Immature natural killer cell (primary cell): ENCODE measurements at regions not wholly inside any gene's neighbourhood (a gene's known extent, or its start where the extent isn't known, plus 50 kb on each side); places are given as distances from the start of the nearest gene placed in this dataset.

Experiments used
- DNase-seq, 3 donors: peaks; one replicate each; pipeline ENCODE4 v3.0.0; 2022; ENCODE audit warnings: mixed read lengths in 1 of 3
- H3K27ac Mint-ChIP-seq, 6 donors: one replicate each; pipeline ENCODE4 v1.8.0; 2020; ENCODE audit warnings: mixed read lengths in 6 of 6, mild to moderate bottlenecking in 5 of 6, inconsistent platforms in 4 of 6, moderate library complexity in 3 of 6
- H3K27me3 Mint-ChIP-seq, 3 donors: one replicate each; pipeline ENCODE4 v1.8.0; 2020 to 2021; ENCODE audit warnings: low read depth in 3 of 3, mild to moderate bottlenecking in 3 of 3, mixed read lengths in 3 of 3, moderate library complexity in 3 of 3, inconsistent platforms in 1 of 3
- H3K36me3 Mint-ChIP-seq, 3 donors: one replicate each; pipeline ENCODE4 v1.8.0; 2020; ENCODE audit warnings: mixed read lengths in 3 of 3, inconsistent platforms in 2 of 3, mild to moderate bottlenecking in 2 of 3
- H3K4me1 Mint-ChIP-seq, 2 donors: one replicate each; pipeline ENCODE4 v1.8.0; 2020; ENCODE audit warnings: inconsistent platforms in 2 of 2, mild to moderate bottlenecking in 2 of 2, mixed read lengths in 2 of 2, moderate library complexity in 1 of 2
- H3K4me3 Mint-ChIP-seq, 5 donors: one replicate each; pipeline ENCODE4 v1.8.0; 2020; ENCODE audit warnings: mild to moderate bottlenecking in 5 of 5, mixed read lengths in 5 of 5, inconsistent platforms in 3 of 5, moderate library complexity in 3 of 5
- H3K9me3 Mint-ChIP-seq, 6 donors: one replicate each; pipeline ENCODE4 v1.8.0; 2020; ENCODE audit warnings: mild to moderate bottlenecking in 6 of 6, mixed read lengths in 6 of 6, inconsistent platforms in 4 of 6, moderate library complexity in 3 of 6

- no peak overlapping the region for H3K4me3 Mint-ChIP-seq
- H3K36me3 Mint-ChIP-seq = no peaks in the 10 kb centered on the region
- H3K9me3 Mint-ChIP-seq = no peaks in the 10 kb centered on the region
- H3K4me1 Mint-ChIP-seq = no peaks in the 10 kb centered on the region
- DNase-seq = no peak
- peaks cover 0 to 3% (median 2%) of the 10 kb centered on the region in 3 donors for H3K27me3 Mint-ChIP-seq
- H3K27ac Mint-ChIP-seq = no peak overlapping the region
Measured at GRCh38 chr5:115387816-115388215, 91.4 kb upstream of the CCDC112 start.

- H3K4me3 Mint-ChIP-seq = no peak overlapping the region
- no peak overlapping the region for H3K27ac Mint-ChIP-seq
- H3K9me3 Mint-ChIP-seq = no peaks in the 10 kb centered on the region
- peaks cover 0 to 2% (median 2%) of the 10 kb centered on the region in 3 donors for H3K27me3 Mint-ChIP-seq
- no peak for DNase-seq
- H3K36me3 Mint-ChIP-seq = no peaks in the 10 kb centered on the region
- no peaks in the 10 kb centered on the region for H3K4me1 Mint-ChIP-seq
Measured at GRCh38 chr5:115386657-115387056, 90.2 kb upstream of the CCDC112 start.

- Mint-ChIP-seq H3K36me3 (no peaks in the 10 kb centered on the region), H3K27me3 (no peaks in the 10 kb centered on the region), H3K4me3 (no peak overlapping the region), H3K4me1 (no peaks in the 10 kb centered on the region), H3K27ac (no peak overlapping the region), H3K9me3 (no peaks in the 10 kb centered on the region)
- no peak for DNase-seq
Measured at GRCh38 chr5:115384587-115385375, 88.3 kb upstream of the CCDC112 start.

GRCh38 chr5:115382989-115383388 lies 86.5 kb upstream of the CCDC112 start:
- H3K27me3 Mint-ChIP-seq = no peaks in the 10 kb centered on the region
- H3K4me1 Mint-ChIP-seq = no peaks in the 10 kb centered on the region
- DNase-seq = no peak
- H3K9me3 Mint-ChIP-seq = no peaks in the 10 kb centered on the region
- H3K36me3 Mint-ChIP-seq = no peaks in the 10 kb centered on the region
- no peak overlapping the region for H3K4me3 Mint-ChIP-seq
- H3K27ac Mint-ChIP-seq = no peak overlapping the region

- Mint-ChIP-seq H3K9me3 (no peaks in the 10 kb centered on the region), H3K4me3 (no peak overlapping the region), H3K36me3 (no peaks in the 10 kb centered on the region), H3K4me1 (no peaks in the 10 kb centered on the region), H3K27ac (no peak overlapping the region), H3K27me3 (no peaks in the 10 kb centered on the region)
- no peak for DNase-seq
Measured at GRCh38 chr5:115381911-115382662, 85.6 kb upstream of the CCDC112 start.

GRCh38 chr5:115379622-115380344 lies 83.3 kb upstream of the CCDC112 start:
- no peaks in the 10 kb centered on the region for H3K4me1 Mint-ChIP-seq
- H3K9me3 Mint-ChIP-seq = no peaks in the 10 kb centered on the region
- no peak for DNase-seq
- H3K27me3 Mint-ChIP-seq = peaks cover 0 to 2% (median 0%) of the 10 kb centered on the region in 3 donors
- no peaks in the 10 kb centered on the region for H3K36me3 Mint-ChIP-seq
- no peak overlapping the region for H3K27ac Mint-ChIP-seq
- H3K4me3 Mint-ChIP-seq = no peak overlapping the region

GRCh38 chr5:115378754-115379153 lies 82.3 kb upstream of the CCDC112 start:
- DNase-seq = no peak
- no peaks in the 10 kb centered on the region for H3K4me1 Mint-ChIP-seq
- no peak overlapping the region for H3K4me3 Mint-ChIP-seq
- H3K27ac Mint-ChIP-seq = no peak overlapping the region
- no peaks in the 10 kb centered on the region for H3K36me3 Mint-ChIP-seq
- H3K27me3 Mint-ChIP-seq = peaks cover 0 to 2% (median 0%) of the 10 kb centered on the region in 3 donors
- H3K9me3 Mint-ChIP-seq = no peaks in the 10 kb centered on the region

GRCh38 chr5:115377468-115378217 lies 81.2 kb upstream of the CCDC112 start:
- no peaks in the 10 kb centered on the region for H3K4me1 Mint-ChIP-seq
- peak overlapping the region in 1 of 5 donors; percentile 26 for H3K4me3 Mint-ChIP-seq
- DNase-seq = no peak
- H3K9me3 Mint-ChIP-seq = no peaks in the 10 kb centered on the region
- peak overlapping the region in 1 of 6 donors; percentile 24 for H3K27ac Mint-ChIP-seq
- H3K27me3 Mint-ChIP-seq = peaks cover 0 to 2% (median 0%) of the 10 kb centered on the region in 3 donors
- H3K36me3 Mint-ChIP-seq = no peaks in the 10 kb centered on the region

GRCh38 chr5:115375893-115376292 lies 79.4 kb upstream of the CCDC112 start:
- H3K27me3 Mint-ChIP-seq = peaks cover 0 to 2% (median 0%) of the 10 kb centered on the region in 3 donors
- H3K36me3 Mint-ChIP-seq = no peaks in the 10 kb centered on the region
- no peak for DNase-seq
- no peak overlapping the region for H3K27ac Mint-ChIP-seq
- no peaks in the 10 kb centered on the region for H3K9me3 Mint-ChIP-seq
- no peaks in the 10 kb centered on the region for H3K4me1 Mint-ChIP-seq
- no peak overlapping the region for H3K4me3 Mint-ChIP-seq

GRCh38 chr5:115374057-115374775 lies 77.8 kb upstream of the CCDC112 start:
- Mint-ChIP-seq H3K27me3 (peaks cover 0 to 2% (median 0%) of the 10 kb centered on the region in 3 donors), H3K4me3 (no peak overlapping the region), H3K4me1 (no peaks in the 10 kb centered on the region), H3K9me3 (no peaks in the 10 kb centered on the region), H3K36me3 (no peaks in the 10 kb centered on the region), H3K27ac (no peak overlapping the region)
- DNase-seq = no peak

- H3K4me1 Mint-ChIP-seq = no peaks in the 10 kb centered on the region
- no peak for DNase-seq
- peaks cover 0 to 2% (median 2%) of the 10 kb centered on the region in 3 donors for H3K27me3 Mint-ChIP-seq
- H3K4me3 Mint-ChIP-seq = no peak overlapping the region
- no peaks in the 10 kb centered on the region for H3K9me3 Mint-ChIP-seq
- H3K27ac Mint-ChIP-seq = no peak overlapping the region
- no peaks in the 10 kb centered on the region for H3K36me3 Mint-ChIP-seq
Measured at GRCh38 chr5:115372146-115372545, 75.7 kb upstream of the CCDC112 start.

GRCh38 chr5:115369430-115370144 lies 73.1 kb upstream of the CCDC112 start:
- Mint-ChIP-seq H3K4me1 (no peaks in the 10 kb centered on the region), H3K9me3 (no peaks in the 10 kb centered on the region), H3K36me3 (no peaks in the 10 kb centered on the region), H3K27ac (no peak overlapping the region), H3K27me3 (peaks cover 0 to 2% (median 2%) of the 10 kb centered on the region in 3 donors), H3K4me3 (no peak overlapping the region)
- DNase-seq = no peak
